GM12891 (cell line): ENCODE measurements at regions not wholly inside any gene's neighbourhood (a gene's known extent, or its start where the extent isn't known, plus 50 kb on each side); places are given as distances from the start of the nearest gene placed in this dataset.

Experiments
- PAX5 ChIP-seq: IDR thresholded peaks from 2 replicates; pipeline ENCODE4 v1.6.1; 2011; ENCODE audit warnings: low read length, moderate library complexity, mild to moderate bottlenecking; ENCODE audit not compliant: insufficient read depth, severe bottlenecking
- POLR2A ChIP-seq: IDR thresholded peaks from 2 replicates; pipeline ENCODE4 v1.6.1; 2011; ENCODE audit warnings: low read depth, low read length, control low read depth
- TAF1 ChIP-seq: IDR thresholded peaks from 2 replicates; pipeline ENCODE4 v1.6.1; 2011; ENCODE audit warnings: low read depth, low read length, control low read depth

GRCh38 chr14:28023853-28024252, 742.7 kb upstream of the FOXG1 start:
- TF ChIP-seq PAX5 (no peak), TAF1 (no peak), POLR2A (no peak)
